ENCODE measurements at regions not wholly inside any gene's neighbourhood (a gene's known extent, or its start where the extent isn't known, plus 50 kb on each side); places are given as distances from the start of the nearest gene placed in this dataset.

- DNase-seq (ENCODE audit: low read depth) = no peak
Observed at GRCh38 chr16:13864689-13865088, 55.3 kb upstream of the ERCC4 start.

GRCh38 chr16:13866073-13866472 lies 53.9 kb upstream of the ERCC4 start:
- peak; percentile 34 for DNase-seq (ENCODE audit: low read depth)
